DMS114 treated with DMSO at 0.1 percent for 48 hours (cell line): ENCODE measurements at regions not wholly inside any gene's neighbourhood (a gene's known extent, or its start where the extent isn't known, plus 50 kb on each side); places are given as distances from the start of the nearest gene placed in this dataset.
"Not testable (repeated sequence)": the region's sequence is repeated elsewhere in the genome, so short reads cannot be mapped to it uniquely, and the experiment has no call there.

Experiments
- DNase-seq: peaks from one replicate; lab custom pipeline; 2025; ENCODE audit not compliant: unreplicated experiment; lab: John Stamatoyannopoulos, UW

DNA sequence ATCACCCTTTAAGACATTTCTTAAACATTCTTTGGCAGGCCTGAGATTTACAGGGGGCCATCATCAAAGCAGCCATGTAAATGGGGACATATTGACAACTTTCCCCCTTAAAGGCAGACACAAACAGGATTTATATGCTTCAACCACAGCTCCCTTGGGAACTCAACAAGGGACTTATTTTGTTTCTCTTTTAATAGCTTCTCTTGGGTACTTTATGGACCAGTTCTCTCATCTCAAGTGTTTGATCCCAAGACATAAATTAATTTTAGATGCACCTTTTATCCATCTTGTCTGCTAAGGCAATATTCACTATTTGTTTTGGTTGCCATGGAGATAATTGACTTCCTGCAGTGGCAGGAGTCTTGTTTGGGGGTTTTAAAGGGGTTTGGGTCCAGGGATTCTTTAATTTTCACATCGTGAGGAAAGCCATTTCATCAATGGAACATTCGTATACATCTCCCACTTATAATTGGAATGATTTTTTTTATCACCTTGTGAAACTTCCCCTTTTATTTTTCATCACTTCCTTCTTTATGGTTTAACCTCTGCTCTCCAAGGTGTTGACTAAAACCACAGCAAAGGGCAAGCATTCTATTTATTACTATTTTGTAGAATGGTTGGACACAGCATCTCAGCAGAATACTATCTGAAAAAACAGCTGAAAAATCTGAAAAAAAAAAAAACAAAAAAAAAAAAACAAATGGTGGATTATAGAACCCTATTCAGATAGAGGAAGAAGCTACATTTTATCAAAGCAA, 726.0 kb downstream of the DIAPH3 start:
- no peak for DNase-seq

DNA sequence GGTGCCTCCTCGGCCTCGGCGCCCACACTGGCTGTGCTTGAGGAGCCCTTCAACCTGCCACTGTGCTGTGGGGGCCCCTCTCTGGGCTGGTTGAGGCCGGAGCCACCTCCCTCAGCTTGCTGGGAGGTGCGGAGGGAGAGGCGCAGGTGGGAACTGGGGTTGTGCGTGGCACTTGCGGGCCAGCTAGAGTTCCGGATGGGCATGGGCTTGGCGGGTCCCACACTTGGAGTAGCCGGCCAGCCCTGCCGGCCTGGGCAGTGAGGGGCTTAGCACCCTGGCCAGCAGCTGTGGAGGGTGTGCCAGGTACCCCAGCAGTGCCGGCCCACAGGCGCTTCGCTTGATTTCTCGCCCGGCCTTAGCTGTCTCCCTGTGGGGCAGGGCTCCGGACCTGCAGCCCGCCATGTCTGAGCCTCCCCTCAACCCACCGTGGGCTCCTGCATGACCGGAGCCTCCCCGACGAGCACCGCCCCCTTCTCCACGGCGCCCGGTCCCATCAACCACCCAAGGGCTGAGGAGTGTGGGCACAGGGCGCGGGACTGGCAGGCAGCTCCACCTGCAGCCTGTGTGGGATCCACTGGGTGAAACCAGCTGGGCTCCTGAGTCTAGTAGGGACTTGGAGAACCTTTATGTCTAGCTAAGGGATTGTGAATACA, 723.8 kb downstream of the DIAPH3 start:
- no peak for DNase-seq

DNA sequence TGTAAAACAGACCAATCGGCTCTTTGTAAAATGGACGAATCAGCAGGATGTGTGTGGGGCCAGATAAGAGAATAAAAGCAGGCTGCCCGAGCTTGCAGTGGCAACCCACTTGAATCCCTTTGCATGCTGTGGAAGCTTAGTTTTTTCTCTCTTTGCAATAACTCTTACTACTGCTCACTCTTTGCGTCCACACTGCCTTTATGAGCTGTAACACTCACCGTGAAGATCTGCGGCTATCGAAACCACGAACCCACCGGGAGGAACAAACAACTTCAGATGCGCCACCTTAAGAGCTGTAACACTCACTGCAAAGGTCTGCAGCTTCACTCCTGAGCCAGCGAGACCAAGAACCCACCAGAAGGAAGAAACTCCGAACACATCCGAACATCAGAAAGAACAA, 722.7 kb downstream of the DIAPH3 start:
- DNase-seq: not testable (repeated sequence)

DNA sequence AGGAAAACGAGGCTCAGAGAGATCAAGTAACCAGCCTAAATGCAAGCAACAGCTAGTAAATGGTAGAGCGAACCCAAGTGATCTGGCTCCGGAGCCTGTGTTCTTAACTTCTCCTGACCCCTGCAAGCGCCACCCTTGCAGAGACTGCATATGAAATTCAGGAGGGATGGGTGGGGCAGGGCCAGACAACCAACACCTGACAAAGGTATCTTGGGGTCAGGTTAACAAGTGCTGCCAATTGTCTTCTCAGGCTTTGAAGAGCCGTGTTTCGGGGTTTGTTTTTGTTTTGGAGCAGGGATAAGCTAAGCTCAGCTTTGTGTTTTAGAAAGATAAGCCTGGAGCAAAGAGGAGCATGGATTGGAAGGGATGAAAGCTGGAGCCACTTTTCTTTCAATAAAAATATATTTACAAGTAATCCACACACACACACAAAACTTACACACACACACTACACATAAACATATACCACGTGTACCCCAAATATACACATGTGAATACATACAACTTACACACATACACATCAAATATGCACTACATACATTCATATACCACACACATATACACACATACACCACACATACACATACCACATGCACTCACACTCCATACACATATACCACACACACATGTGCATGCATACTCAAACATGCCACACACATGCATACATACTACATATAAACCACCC, 722.0 kb downstream of the DIAPH3 start:
- DNase-seq: no peak

DNA sequence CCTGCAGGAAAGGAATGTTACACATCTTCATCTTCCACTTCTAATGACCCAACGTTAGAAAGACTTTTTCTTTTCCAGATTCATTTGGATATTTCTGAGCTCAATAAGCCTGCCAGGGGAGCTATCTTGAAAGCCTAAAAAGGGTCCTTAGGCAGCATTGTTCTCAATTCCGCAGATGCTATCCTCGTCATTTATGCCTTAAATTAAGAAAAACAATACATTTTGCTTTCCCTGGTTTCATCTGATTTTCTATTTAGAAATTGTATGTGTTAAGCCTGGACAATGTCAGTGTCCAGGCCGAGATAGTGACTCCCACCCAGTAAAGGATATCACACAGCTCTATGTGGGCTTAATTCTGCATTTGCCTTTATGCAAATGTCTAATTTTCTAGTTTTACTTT, 721.3 kb downstream of the DIAPH3 start:
- no peak for DNase-seq

DNA sequence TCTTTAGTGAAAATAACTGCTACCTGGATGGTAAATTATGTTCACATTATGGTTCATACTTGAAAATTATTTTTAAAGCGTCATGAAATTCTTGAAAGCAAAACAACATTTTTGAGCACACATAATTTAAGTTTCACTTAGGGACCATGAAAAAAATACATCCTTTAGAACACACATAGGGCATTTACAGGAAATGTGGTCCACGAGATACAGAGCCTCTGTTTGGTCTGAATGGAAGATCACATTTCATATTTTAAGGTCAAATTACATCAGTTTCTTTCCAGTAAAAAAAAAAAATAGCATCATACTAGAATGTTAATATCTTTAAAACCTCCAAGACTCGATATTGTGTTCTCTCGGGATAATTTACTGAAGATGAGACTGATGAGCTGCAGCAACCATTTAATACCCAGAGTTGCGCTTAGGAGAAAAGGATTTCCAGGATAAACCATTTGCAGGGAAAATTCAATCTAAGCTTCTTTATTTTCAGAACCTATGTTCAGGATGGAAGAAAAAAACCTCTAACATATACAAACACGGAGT, 720.7 kb downstream of the DIAPH3 start:
- no peak for DNase-seq

DNA sequence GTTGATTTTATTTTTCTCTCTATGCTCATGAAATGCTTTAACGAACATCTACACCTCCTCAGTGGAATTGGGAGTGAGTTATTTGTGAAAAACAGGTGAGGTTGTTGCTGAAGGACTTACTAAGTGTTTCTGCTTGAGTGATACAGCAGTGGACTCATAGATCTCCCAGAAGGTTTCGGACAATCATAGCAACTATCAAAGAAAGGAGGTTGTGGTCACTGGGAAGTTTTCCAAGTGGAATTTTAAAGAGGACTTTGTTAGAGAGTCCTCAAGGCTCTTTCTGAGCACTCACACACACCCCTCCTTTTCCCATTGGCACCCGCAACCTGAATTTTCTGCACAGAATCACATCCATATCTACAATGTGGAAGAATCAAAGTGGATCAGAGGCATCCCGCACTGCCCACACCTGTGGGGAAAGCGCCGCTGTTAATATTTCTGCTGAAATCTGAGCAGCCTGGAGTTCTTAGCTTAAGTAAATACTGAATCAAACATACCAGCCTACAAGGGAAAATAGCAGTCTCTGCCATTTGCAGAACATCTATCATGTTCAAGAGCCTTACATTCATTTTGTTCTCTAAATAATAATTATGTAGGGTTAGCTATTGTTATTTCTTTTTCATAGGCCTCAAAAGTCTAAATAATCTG, 719.4 kb downstream of the DIAPH3 start:
- DNase-seq: no peak

DNA sequence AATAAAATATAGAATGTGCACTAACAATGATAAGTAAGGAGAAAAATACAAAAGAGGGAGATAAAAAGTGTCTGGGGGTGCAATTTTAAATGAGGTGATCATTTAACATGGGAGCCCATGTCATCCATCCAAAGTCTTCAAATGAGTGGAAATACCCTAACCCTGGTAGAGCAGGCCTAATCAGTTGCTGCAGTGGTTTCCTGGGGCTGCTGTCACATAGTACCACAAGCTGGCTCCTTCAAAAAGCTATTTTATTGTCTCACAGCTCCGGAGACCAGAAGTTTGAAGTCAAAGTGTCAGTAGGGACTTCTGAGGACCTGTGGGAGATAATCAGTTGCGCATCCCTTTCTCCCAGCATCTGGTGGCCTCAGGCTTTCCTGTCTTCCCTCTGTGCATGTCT, 717.9 kb downstream of the DIAPH3 start:
- DNase-seq: no peak

DNA sequence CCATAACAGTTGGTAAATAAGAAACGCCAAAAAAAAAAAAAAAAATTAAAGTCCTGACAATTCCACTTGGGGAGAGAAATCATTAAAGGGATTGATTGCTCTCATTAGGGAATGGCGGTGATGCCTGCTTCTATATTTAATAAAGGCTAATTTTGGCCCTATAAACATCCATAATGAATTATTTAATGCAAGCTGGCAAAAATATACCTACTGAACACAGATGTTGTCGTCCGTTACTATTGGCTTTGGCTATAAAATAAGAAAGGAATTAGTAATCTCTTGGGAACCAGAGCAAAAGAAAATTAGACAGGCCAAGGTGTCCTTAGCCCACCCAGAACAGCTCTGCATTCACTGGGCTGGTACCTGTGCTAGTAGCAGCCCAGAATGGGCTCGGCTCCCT, 717.3 kb downstream of the DIAPH3 start:
- no peak for DNase-seq

DNA sequence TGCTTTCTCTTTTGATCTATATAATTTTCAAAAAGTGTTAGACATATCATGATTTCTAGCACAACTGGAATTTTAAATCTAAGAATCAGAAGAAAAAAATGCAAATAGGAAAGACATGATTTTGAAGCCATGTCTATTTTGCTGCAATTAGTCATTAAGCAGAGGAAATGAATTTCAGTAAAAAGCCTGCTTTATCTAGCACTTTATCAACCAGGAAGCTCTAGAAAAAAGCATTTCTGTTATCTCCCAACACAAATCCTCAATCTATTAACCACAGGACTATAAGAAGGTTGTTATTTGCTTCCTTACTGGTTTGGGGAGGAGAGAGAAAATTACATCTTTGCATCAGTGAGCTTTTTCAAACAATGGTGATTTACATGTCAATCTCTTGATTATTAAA, 716.7 kb downstream of the DIAPH3 start:
- DNase-seq: no peak

DNA sequence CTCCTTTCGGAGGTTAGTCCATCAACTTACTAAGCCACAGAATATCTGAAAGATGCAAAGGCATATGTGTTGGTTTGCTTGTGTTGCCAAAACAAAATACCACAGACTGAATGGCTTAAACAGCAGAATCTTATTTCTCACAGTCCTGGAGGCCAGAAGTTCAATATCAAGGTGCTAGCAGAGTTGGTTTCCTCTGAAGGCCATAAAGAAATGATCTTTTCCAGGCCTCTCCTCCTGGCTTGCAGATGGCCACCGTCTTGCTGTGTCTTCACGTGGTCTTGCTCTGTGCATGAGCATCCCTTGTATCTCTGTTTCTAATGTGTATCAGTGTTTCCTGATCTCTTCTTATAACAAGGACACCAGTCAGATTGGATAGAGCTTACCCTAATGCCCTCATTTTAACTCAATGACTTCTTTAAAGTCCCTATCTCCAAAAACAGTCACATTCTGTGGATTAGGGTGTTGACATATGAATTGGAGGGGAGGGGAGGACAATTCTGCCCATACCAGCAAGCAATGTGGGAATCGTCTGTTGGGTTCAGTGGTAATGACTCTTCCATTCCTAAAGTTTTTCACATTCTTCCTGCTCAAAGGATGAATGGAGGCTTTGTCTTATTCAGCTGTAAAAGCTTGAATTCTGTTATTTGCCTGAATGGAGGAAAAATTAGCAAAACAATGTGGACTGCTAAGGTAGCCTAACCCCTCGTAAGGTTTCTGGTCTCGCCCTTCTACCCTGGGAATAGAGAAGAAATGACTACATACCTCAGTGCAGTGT, 715.7 kb downstream of the DIAPH3 start:
- DNase-seq: no peak

DNA sequence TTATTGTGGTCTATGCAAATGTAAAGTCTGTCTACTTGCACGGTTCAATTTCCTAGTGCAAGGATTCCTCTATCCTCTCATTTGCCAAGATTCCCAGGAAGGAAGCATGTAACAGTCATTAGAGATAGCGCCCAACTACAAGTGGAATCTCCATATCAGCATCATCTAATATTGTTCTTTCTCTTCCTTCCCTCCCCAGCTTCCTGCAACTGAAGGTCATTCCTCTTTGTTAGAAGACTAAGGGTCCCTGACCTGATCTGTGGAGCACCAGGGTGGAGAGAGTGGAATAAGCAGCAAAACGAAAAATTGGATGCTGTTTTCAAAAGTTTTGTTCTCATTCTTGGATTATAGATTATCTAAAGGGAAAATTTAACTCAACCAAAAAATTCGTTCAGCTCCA, 714.0 kb downstream of the DIAPH3 start:
- no peak for DNase-seq

DNA sequence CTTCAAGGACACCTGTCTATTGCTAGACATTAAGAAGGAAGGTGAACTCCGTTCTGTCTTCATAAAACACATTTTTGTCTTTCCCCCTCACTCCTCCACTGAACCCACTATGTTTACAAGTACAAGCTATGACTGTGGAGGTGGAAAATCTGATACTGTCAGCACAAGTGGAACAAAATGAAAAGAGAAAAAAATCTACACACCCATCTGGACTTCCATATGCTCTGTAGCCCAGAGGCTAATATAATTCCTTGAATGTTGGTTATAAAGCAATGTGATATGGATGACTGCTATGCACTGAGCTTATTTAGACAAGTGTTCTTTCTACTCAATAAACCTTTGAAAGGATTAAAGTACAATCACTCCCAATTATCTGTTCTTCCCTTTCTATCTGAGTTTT, 713.5 kb downstream of the DIAPH3 start:
- no peak for DNase-seq

DNA sequence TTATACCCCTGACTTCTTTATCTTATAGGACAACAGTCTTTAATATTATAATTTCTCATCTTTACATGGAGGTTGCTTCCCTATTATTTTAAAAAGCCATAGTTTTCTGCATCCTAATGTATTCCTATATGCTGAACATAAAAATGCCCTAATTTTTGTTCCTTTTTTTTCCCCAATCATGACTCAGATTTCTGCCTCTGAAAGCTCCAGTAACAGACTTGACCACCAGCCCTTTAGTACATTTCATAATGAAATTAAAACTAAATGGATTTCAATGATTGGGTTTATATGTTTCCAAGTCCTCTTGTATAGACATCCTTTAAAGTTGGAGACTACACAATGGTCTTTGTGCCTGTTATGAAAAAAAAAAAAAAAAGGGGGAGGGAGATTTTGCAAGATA, 712.5 kb downstream of the DIAPH3 start:
- no peak for DNase-seq

DNA sequence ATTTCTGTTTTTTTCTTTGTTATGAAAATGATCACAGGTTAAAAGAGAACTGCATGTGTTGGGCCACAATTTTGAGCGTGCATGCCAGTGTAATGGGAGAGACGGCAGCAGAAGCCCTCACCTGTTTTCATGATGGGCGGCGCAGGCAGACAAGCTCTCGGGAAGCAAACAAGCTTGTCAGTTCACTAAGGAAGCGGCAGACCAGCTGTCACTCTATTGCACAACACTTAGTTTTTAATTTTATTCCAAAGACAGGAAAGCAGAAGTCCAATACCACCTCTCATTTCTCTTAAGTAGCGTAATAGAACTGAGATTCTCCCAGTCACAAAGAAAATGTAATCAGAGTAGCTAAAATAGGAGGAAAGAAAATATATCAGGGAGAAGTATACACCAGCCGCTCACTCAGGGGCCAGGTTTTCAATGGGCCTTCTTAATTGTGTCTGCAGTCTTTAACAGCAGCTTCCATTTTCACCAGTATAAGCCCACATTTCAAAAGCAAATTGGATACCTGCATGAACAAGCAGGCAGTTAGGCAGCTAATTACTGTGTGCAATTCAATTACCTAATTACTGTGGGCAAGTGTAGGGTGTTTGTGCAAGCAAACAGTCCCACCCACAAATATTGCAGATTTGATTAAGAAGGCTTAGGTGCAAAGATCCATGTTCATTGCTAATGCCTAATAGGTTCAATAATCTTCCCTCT, 711.4 kb downstream of the DIAPH3 start:
- no peak for DNase-seq

DNA sequence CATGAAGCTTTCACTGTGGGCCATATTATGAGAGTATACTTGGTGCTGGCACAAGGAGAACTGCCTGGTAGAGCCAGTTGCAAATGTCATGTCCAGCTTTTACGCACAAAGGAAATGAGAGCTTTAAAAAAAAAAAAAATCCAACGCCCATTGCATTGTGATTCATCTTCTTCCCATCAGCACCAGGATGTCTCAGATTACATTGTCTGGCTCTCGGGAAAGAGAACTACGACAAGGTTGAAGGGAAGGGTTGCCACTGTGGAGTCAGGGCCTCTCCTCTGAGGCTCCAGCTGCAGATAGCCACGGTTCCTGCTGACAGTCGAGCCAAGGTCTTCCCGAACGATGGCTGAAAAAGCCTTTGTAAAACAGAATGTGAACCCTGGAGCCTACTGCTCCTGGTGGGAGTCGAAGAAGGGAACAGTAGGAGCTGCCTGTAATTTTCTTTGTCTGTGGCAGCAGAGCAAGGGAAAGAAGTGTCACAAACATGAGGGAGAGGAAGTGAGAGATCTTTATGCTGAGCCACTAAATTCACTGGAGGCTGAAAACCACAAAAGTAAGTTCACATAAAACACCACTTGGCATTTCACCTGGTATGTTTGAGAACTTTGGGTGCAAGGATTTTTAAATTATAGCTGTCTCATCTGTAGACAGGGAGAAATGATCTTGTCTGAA, 704.7 kb downstream of the DIAPH3 start:
- DNase-seq: no peak

DNA sequence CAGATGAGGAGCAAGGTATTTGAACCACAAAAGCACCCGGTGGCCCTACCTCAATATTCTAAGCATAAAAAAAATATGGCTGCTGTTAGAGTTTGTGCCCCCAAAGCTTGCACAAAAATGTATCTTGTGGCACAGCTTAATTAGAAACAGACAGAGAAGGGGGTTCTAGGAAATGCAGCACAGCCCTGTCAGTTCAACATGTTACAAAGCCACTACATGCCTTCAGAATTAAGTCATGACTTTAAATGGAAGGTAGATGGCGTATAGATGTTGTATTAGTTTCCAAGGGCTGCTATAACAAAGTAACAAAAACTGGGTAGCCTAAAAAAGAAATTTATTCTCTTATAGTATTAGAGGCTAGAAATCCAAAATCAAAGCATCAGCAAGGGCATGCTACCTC, 703.8 kb downstream of the DIAPH3 start:
- DNase-seq: peak; percentile 0

DNA sequence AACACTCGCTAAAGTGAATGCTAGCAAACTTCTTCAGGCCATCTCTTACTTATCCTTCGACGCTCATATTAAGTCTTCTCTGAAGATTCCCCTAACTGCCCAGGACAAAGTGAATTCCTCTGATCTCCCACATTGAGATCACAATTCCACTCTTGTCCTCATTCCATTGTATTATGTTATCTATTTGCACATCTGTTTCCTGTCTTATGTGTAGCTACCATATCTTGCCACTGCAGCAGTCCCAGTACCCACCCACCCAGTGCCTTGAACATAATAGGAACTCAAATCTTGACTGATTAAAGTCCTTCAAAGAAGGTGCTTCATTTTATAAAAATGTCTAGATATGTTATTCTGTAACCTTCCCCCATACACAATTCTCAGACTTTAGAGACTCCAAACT, 702.3 kb downstream of the DIAPH3 start:
- DNase-seq: no peak

DNA sequence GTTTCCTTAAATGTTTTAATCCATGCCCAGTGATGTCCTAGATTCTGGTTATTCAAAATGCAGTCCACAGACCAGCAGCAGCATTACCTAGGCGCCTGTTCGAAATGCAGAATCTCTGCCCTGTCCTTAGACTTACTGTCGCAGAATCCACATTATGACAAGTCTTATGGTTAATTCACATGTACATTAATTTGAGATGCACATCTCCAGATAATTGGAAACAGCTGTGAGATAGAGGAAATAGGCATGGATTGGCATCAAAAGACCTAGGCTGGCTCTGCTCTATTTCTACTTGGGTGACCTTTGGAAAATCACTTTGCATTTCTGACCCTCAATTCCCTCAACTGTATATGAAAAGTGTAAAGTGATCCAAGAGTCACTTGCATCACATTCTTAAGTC, 700.7 kb downstream of the DIAPH3 start:
- no peak for DNase-seq

DNA sequence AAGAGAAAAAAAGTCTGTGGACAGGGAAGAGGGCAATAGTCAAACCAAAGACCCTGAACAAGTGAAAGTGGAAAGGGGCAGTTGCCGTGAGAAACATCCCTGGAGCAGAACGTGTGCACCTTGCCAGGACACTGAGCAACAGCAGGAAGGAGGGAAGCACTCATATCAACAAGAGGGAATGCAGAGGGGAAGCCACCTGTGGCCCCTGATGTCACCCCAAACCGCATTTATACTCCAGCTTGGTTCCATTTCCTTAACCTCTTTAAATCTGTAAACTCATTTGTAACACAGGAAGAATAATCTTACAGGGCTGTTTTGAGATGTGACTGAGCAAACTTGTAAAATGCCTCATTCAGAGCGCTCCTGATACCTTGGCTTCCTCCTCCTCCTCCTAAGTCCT, 698.8 kb downstream of the DIAPH3 start:
- DNase-seq: no peak
